ENCODE measurements at regions not wholly inside any gene's neighbourhood (a gene's known extent, or its start where the extent isn't known, plus 50 kb on each side); places are given as distances from the start of the nearest gene placed in this dataset.

DNA sequence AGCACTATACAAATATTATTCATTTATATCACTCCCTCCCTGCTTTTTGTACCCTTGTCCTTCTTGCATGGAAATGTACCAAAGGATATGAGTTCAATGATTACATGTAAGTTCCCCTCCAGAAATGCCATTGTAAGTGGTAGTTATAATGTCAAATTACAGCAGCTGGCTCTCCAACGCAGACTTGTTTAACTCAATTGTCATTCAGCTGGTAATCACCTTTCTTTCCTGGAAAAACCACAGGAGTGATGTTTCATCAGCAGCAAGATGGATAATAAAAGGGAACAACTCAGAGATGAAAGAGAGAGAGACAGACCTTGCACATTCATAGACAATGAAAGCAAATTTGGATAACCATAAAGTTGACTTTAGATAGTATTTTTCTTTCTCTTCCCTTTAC is 578.6 kb upstream of the PBX1 start:
- TF ChIP-seq, protein P1, sequence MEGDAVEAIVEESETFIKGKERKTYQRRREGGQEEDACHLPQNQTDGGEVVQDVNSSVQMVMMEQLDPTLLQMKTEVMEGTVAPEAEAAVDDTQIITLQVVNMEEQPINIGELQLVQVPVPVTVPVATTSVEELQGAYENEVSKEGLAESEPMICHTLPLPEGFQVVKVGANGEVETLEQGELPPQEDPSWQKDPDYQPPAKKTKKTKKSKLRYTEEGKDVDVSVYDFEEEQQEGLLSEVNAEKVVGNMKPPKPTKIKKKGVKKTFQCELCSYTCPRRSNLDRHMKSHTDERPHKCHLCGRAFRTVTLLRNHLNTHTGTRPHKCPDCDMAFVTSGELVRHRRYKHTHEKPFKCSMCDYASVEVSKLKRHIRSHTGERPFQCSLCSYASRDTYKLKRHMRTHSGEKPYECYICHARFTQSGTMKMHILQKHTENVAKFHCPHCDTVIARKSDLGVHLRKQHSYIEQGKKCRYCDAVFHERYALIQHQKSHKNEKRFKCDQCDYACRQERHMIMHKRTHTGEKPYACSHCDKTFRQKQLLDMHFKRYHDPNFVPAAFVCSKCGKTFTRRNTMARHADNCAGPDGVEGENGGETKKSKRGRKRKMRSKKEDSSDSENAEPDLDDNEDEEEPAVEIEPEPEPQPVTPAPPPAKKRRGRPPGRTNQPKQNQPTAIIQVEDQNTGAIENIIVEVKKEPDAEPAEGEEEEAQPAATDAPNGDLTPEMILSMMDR (IDR thresholded peaks at IDR 0.05) = no peak
- no peak for TF ChIP-seq POLR2A (IDR thresholded peaks at IDR 0.05)

Measured in heart left ventricle (tissue), 13 donors.